NCI-H2107 treated with DMSO at 0.1 percent for 48 hours (cell line): ENCODE measurements at regions not wholly inside any gene's neighbourhood (a gene's known extent, or its start where the extent isn't known, plus 50 kb on each side); places are given as distances from the start of the nearest gene placed in this dataset.
"Not testable (repeated sequence)": the region's sequence is repeated elsewhere in the genome, so short reads cannot be mapped to it uniquely, and the experiment has no call there.

ENCODE experiments used
- DNase-seq: peaks from one replicate; lab custom pipeline; 2025; ENCODE audit not compliant: unreplicated experiment; lab: John Stamatoyannopoulos, UW

DNA sequence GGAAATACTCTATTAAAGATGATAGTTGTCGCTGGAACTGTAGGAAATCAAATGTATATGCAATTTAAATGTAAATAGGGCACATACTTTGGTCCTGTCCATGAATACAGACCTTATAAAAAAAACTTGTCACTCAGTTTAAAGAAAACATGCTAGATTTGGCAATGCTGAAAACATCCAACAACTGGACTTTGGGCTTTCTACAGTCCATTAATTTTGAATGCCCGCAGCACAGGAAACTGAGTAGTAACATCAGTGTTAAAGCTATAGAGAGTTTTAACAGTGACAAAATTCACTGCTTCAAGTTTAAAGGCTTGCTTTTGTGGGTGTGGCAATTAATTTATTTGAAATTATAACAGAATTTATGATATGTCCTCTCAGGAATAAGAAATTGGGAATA is 578.4 kb downstream of the TRIML1 start:
- no peak for DNase-seq

DNA sequence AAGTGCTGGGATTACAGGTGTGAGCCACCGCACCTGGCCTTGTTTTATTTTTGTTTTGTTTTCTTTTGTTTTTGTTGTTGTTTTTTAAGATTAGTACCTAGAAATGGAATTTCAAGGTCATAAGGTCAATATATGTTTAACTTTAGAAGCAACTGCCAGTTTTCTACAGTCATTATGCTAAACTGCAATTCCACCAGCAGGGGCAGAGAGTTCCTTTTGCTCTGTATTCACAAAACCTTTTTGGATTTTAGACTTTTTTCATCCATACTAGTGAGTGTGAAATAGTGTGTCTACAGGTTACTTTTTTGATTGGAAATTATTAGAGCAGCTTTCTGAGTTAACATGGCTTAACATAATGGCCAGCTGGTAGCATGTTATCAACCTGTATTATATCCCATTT is 580.6 kb downstream of the TRIML1 start:
- no peak for DNase-seq

DNA sequence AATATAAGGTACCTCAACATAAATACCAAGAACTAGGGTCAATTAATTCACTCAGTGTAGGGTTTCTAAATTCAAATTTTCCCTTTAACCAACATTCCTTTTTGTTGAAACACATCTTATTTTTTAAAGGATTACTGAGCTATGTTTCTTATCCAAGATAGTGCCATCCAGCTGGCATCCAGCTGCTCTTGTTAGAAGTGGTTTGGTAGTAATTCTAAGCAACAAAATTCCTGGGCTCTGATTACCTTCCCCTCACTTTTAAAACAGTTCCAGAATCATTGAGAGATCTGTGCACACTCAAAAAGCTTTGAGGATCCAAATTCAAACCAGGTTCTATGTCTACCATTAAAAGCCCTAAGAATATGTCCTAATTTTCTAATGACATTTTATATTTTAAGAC is 583.7 kb downstream of the TRIML1 start:
- no peak for DNase-seq

DNA sequence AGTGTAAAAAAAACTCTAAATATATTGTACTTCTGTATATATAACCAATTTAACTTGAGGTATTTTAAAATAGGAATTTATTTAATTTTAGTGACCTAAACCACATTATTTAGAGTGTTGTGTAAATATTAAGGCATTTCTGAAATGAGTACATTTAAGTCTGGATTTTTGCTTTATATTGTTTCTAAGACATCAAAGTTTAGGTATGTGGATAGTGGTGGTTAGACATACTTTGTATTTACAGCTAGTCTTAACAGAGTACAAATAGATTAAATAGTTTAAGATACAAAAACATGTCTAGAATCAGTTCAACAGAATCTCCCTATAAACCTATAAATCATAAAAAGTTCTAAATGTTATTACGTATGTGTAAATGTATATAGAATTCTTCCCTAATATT is 588.5 kb downstream of the TRIML1 start:
- DNase-seq: no peak

DNA sequence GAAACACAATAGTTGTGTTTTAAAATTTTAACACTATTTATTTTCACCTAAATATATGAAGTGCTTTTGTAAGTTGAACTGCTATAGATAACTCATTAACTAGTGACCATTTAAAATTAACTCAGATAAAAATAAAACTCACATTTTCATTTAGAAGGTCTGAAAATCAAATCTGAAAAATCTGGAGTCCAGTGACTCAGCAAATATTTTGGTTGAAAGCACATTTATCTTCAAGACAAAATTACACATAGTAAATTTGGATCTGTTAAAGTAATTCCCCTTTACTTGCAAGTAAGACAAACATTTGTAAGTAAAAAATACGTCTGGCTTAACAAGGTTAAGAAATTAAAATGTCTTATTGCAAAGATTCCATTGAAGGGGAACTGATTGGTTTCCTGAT is 589.1 kb downstream of the TRIML1 start:
- DNase-seq: no peak

DNA sequence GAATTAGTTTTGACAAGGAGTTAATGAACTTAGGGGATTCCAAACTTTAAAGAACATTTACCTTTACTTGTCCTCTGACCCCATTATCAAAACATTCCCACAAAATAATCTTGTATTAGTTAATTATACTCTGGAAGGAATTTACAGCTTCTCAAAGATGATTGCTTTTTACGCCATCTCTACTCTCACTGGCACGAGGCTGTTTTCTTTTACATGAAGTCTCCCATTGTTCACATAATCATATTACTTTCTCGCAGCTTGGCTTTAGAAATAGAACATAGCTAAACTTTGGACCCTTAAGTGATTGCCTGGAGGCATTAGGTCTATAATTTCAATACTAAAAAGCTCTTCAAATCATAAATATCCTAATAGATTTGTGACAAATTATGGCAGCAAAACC is 592.9 kb downstream of the TRIML1 start:
- no peak for DNase-seq

DNA sequence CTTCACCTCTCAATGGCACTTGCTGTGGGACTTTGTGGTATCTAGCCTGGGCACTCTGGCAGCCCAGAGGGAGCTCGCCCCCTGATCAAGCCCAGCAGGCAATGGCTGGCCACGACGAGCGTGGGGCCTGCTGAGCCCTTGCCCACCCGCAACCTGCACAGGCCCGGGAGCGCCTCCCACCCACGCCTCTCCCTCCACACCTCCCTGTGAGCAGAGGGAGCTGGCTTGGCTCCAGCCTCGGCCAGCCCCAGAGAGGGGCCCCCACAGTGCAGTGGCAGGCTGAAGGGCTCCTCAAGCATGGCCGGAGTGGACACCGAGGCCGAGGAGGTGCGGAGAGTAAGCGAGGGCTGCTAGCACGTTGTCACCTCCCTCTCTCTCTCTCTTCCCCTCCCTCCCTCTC is 595.8 kb downstream of the TRIML1 start:
- no peak for DNase-seq

DNA sequence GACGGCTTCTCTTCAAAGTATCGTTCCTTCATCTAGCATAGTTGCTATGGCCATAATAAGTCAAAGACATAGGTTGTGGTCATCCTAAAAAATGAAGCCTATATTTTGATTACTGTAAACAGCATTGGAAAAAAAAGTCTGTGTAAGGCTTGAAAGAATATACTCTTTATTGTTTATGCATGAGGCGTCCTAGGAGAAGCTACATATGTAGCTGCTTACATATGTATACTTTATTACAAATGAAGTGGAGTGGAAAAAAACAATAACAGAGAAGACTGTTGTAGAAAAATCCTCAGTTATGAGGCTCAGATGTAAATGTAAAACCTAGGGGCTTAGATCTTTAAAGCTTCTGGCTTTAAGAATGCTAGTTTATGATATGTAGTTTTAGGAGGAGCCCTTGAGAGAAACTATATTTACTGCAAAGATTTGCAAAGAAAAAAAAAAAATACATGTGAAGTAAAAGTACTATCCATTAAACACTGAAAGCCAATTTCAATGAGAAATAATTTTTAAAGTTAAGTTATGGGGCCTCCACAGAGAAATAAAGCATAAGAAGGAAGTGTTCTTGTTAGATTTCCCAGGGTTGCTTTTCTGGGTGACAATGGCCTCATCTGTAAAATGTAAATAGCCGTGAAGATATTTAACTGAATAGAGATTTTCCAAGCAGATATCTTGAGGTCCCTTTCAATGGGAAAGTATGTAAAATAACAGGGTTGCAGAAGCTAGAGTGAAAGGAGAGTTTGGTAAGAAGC is 598.2 kb downstream of the TRIML1 start:
- no peak for DNase-seq

DNA sequence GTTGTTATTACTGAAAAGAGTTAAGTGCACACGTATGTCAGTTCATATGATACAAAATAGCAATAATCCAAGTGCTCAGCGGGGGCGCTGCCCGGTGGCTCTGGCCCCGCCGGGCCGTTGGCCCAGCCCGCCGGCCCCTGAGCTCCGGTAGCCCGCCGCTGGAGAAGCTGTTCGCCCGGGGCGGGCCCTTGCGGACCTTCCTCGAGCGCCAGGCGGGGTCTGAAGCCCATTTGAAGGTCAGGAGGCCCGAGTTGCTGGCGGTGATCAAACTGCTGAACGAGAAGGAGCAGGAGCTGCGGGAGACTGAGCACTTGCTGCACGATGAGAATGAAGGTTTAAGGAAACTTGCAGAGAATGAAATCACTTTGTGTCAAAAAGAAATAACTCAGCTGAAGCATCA is 599.0 kb downstream of the TRIML1 start:
- not testable (repeated sequence) for DNase-seq

DNA sequence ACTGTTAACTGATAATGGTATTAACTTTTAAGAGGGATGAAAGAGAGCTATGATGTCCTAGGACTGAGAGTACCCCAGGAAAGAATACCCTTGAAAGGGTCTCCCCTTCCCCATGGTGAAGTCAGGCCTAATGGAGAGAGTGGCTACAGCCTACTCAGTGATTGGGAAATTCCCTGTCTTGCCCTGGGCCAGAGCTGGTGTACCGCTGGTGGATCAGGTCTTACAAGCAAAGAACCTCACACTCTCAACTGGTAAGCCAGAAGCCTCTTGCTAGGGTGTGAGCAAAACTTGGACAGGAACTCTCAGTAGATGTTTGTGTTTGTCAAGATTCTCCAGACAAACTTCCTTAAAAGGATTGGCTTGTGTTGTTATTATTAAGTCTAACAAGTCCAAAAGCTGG is 600.9 kb downstream of the TRIML1 start:
- DNase-seq: not testable (repeated sequence)

DNA sequence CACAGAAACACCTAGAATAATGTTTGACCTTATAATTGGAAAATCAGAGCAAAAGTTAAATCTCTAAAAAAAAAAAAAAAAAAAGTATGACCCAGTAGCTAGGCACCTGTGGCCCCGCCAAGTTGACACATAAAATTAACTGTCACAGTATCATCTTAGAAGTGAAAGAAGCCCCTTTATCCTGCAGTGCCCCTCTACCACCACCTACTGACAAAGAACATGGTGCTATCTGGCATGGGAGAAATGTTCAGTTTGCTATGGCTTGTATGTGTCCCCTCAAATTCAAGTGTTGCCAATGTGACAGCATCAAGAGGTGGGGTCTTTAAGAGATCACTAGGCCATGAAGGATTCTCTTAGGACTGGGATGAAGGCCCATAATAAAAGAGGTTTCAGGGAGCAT is 601.5 kb downstream of the TRIML1 start:
- not testable (repeated sequence) for DNase-seq

DNA sequence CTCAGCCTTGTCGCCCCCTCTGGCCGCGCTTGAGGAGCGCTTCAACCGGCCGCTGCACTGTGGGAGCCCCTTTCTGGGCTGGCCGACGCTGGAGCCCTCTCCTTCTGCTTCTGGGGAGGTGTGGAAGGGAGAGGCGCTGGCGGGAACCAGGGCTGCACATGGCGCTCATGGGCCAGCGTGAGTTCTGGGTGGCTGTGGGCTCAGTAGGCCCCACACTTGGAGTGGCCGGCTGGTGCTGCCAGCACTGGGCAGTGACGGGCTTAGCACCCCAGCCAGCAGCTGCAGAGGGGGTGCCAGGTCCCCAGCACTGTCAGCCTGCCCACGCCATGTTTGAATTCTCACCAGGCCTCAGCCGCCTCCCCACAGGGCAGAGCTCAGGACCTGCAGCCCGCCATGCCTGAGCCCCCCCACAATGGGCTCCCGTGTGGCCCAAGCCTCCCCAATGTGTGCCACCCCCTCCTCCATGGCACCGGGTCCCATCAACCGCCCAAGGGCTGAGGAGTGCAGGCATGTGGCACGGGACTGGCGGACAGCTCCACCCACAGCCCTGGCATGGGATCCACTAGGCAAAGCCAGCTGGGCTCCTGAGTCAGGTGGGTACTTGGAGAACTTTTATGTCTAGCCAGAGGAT is 615.2 kb downstream of the TRIML1 start:
- no peak for DNase-seq

DNA sequence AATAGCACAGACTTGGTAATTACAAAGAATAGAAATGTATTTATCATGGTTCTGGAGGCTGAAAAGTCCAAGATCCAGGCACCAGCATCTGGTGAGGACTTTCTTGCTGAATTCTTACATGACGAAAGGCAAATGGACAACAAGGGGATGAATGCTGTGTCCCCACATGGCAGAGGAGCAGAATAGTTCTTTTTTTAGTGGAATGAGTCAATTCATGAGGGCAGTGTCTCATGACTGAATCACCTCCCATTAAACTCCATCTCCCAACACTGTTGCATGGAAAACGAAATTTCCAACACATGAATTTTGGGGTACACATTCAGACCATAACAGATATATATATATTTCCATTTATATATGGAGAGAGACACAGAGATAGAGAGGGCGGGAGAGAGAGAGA is 628.3 kb downstream of the TRIML1 start:
- no peak for DNase-seq

DNA sequence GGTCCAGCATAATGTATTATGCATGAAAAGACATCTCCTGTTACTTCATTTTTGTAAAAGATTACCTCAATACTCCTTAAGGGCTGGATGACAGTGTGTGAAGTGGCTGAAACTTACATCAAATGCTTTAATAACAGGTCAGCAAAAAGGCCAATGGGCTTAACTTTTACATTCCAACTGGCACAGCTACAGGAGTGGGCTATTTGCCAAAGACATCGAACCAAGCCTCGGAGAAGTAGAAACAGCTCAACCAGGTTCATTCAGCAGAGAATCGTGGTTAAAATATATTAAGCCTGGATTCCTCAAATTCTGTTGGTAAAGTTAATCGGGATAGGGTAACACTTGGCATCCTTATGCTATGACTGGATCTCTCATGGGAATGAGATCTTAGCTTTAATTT is 639.7 kb downstream of the TRIML1 start:
- no peak for DNase-seq

DNA sequence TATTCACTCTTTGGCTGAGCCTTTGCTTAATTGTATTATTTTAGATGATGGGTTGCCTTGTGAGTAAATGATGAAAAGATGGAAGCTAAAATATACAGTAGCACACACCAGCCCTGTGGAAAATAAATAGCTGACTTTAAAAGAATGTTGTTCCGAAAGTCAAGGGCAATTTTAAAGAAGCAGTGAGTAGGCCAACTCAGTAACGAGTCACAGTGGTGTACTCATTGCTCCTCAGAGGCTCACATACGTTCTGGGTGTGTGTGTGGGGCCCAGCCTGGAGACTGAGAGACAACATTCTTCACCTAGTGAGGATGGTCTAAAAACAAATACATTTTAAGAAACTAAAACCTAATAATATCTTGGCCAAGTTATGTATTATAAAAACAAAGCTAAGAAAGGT is 640.3 kb downstream of the TRIML1 start:
- no peak for DNase-seq

DNA sequence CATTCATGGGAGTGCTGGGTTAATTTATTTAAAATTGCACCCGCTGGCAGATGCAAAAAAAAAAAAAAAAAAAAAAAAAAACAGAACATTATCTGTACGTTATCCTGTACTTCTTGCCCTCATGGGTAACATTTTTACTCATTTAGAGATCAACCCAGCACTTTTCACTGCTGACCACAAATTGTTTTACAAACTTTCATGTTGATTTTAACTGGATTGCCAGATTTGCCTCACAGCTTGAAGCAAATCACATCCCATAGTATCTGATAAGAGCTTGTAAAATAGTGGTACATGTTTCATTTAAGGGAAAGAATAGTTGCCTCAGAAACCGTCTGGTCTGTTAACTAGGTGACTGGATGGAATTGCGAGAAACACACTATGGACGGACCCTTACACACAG is 640.8 kb downstream of the TRIML1 start:
- no peak for DNase-seq

DNA sequence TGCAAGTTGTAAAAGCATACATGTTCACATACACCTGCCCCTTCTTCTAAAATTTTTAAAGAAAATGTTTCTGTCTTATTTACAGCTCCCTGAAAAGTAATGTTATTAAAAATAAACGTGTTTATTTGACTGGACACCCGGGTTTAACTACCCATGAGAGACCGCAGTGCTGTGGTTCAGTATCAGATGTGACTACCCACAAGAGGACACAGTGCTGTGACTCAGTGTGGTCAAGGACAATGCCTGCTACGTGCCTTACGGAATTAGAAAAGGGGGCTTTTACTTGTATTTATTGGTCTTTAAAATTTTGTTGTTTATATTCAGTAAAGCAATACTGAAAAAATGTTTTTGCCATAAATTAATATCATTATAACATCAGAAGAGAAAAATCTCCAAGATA is 641.4 kb downstream of the TRIML1 start:
- DNase-seq: no peak

DNA sequence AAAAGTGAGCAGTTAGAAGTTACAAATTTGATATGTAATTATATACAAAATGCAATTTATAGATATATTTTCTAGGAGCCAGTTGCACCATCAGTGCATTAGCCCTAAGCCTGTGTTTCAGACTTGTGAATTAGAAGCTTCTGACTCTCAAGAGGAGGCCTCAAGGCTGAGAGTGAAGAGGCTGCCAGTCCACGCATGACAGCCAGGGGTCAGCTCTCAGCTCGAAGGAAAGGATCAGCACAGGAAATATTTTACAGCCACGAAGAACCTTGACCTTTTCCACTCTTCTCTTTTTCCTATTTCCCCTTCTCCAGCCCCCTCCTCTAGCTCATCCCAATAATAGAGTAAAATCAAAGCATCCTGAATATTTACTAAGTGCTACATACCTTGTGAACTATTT is 642.4 kb downstream of the TRIML1 start:
- no peak for DNase-seq

DNA sequence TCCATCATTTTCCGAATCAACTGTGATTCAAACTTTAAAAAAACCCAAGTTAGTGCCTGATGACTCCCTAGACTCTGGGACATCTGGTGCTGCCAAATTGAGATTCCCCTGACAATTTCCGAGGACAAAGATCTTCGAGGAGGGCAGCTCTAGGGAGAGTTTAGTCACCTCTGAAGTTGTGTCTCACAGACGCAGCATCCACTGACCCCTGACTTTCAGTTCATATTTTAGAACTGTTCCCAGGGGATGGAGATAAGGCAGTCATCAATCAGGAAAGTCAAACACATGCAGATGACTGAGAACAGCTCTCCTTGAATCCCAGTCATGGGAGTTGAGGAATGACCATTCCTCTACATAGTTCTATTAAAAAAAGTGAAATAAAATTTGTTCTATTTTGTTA is 643.9 kb downstream of the TRIML1 start:
- DNase-seq: no peak

DNA sequence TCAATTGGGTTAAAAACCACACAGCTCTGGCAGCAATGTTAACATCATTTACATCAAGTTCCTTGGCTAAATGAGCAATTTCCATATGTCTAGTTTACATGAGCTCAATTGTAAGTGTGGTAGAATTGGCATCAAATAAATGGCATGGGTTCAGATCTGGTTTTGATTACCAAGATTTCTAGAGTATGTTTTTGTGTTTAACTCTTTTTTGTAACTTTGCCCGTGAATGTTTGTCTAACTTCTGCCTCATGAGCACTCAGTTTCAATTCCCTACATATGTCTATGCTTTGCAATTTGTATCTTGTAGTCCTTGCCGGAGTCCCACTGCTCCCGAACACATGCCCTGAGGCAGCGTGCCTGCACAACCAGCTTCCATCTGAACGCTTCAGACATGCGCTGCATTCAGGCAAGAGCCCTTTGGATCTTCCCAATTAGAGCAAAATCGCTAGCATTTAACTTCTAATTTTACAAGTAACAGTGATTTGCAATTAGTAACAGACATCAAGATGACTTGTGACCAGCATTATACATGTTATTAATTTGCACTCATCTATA is 644.4 kb downstream of the TRIML1 start:
- no peak for DNase-seq

DNA sequence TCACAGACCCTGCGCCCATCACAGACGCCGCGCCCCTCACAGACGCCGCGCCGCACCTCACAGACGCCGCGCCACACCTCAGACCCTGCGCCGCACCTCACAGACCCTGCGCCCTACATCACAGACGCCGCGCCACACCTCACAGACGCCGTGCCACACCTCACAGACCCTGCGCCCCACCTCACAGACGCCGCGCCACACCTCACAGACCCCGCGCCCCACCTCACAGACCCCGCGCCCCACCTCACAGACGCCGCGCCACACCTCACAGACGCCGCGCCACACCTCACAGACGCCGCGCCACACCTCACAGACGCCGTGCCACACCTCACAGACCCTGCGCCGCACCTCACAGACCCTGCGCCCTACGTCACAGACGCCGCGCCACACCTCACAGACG is 657.4 kb downstream of the TRIML1 start:
- DNase-seq: not testable (repeated sequence)

DNA sequence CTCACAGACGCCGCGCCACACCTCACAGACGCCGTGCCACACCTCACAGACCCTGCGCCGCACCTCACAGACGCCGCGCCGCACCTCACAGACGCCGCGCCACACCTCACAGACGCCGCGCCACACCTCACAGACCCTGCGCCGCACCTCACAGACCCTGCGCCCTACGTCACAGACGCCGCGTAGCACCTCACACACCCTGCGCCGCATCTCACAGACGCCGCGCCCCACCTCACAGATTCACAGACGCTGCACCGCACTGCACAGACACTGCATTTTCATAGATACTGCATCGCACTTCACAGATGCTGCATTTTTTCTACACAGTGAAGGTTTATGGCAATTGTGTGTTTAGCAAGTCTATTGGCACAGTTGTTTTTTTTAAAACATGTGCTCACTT is 657.8 kb downstream of the TRIML1 start:
- DNase-seq: not testable (repeated sequence)

DNA sequence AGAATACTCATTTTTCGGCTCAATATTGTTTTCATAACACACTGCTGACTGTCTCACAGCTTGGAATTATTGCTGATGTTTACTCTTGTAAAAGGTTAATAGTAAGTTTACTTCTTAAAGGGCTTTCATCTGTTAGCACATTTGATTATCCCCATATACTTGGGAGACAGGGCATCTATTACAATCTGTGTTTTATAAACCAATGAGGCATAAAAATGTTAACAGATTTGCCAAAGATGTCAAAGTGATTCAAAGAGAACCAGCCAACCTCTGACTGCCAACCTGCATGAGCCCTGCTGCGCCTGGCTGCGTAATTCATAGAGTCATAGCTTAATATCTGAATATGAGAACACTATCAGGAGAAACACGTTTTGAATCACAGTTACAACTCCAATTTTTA is 665.6 kb downstream of the TRIML1 start:
- DNase-seq: no peak
